Lung microvascular endothelial cell (primary cell): ENCODE measurements at regions not wholly inside any gene's neighbourhood (a gene's known extent, or its start where the extent isn't known, plus 50 kb on each side); places are given as distances from the start of the nearest gene placed in this dataset.

Experiments
- DNase-seq, 2 donors: peaks; one replicate each; pipeline versions ENCODE4 v3.0.0 to v3.0.0-alpha.2; 2010; ENCODE audit warnings: low read depth in 2 of 2

GRCh38 chr5:173762930-173763329 is 125.2 kb upstream of the CPEB4 start:
- no peak for DNase-seq

GRCh38 chr5:173763410-173763809 is 124.7 kb upstream of the CPEB4 start:
- DNase-seq: no peak

- peak; percentile 87 to 97 for DNase-seq
These were observed 123.7 kb upstream of the CPEB4 start for GRCh38 chr5:173764332-173765028.

- no peak for DNase-seq
These were observed 123.0 kb upstream of the CPEB4 start for GRCh38 chr5:173765029-173765644.

- no peak for DNase-seq
These were observed 122.5 kb upstream of the CPEB4 start for GRCh38 chr5:173765661-173766060.

GRCh38 chr5:173767574-173768266 is 120.4 kb upstream of the CPEB4 start:
- DNase-seq: no peak

- no peak for DNase-seq
These were observed 119.8 kb upstream of the CPEB4 start for GRCh38 chr5:173768267-173768806.

- no peak for DNase-seq
These were observed 119.3 kb upstream of the CPEB4 start for GRCh38 chr5:173768891-173769290.

GRCh38 chr5:173770637-173771036 is 117.5 kb upstream of the CPEB4 start:
- no peak for DNase-seq

- peak; percentile 26 to 62 for DNase-seq
These were observed 116.9 kb upstream of the CPEB4 start for GRCh38 chr5:173771121-173771724.

- DNase-seq: no peak
These were observed 116.3 kb upstream of the CPEB4 start for GRCh38 chr5:173771725-173772383.

- no peak for DNase-seq
These were observed 115.6 kb upstream of the CPEB4 start for GRCh38 chr5:173772384-173773059.

GRCh38 chr5:173774271-173774761 is 113.8 kb upstream of the CPEB4 start:
- no peak for DNase-seq

- no peak for DNase-seq
These were observed 112.6 kb upstream of the CPEB4 start for GRCh38 chr5:173775261-173776197.

GRCh38 chr5:173777149-173777548 is 111.0 kb upstream of the CPEB4 start:
- no peak for DNase-seq

- DNase-seq: no peak
These were observed 110.5 kb upstream of the CPEB4 start for GRCh38 chr5:173777674-173778073.

GRCh38 chr5:173778152-173778782 is 109.9 kb upstream of the CPEB4 start:
- DNase-seq: peak; percentile 38 to 70

GRCh38 chr5:173778784-173779304 is 109.3 kb upstream of the CPEB4 start:
- DNase-seq: peak in 1 of 2 donors; percentile 66
